BE2C (cell line): ENCODE measurements at regions not wholly inside any gene's neighbourhood (a gene's known extent, or its start where the extent isn't known, plus 50 kb on each side); places are given as distances from the start of the nearest gene placed in this dataset.
A peak's percentile ranks its signal among the peaks of the same experiment; 100 is the strongest.

Experiments
- DNase-seq: peaks from one replicate; pipeline ENCODE4 v3.0.0-alpha.2; 2020
- H3K27me3 ChIP-seq: fragments of 250-450 bp; sonication (Bioruptor Pico); 2 replicates; pipeline ENCODE4 v1.5.1; 2020; ENCODE audit warnings: mild to moderate bottlenecking
- H3K36me3 ChIP-seq: fragments of 250-450 bp; sonication (Bioruptor Pico); 2 replicates; pipeline ENCODE4 v1.5.1; 2020; ENCODE audit warnings: mild to moderate bottlenecking
- H3K4me1 ChIP-seq: fragments of 250-450 bp; sonication (Bioruptor Pico); 2 replicates; pipeline ENCODE4 v1.5.1; 2020
- H3K4me3 ChIP-seq: 2 replicates; pipeline ENCODE4 v1.5.1; 2011; ENCODE audit warnings: low read depth, low read length
- H3K9me3 ChIP-seq: fragments of 250-450 bp; sonication (Bioruptor Pico); 2 replicates; pipeline ENCODE4 v1.5.1; 2020
- TF ChIP-seq, protein P1 (sequence below): IDR thresholded peaks from 2 replicates; pipeline ENCODE4 v1.5.1; 2012; ENCODE audit warnings: mild to moderate bottlenecking, low read depth, low read length

DNA sequence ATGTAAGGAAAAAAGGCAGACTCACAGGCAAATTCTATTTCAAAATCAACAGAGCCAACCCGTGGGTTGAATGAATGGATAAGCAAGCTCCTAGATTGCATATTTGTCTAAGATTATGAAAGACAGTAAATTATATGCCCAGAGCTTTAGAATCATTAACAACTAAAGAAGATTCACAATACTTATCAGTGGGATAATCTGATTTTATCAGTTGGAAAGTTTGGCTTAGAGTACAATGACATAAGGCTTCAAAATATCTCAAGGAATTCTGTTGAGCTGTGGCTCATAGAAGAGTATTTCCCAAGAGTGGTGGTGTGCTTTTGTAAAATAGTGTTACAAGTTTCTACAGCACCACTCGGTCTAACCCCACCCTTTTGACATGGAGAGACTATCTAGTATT lies 85.5 kb downstream of the ADAMTS1 start:
- TF ChIP-seq, protein P1, sequence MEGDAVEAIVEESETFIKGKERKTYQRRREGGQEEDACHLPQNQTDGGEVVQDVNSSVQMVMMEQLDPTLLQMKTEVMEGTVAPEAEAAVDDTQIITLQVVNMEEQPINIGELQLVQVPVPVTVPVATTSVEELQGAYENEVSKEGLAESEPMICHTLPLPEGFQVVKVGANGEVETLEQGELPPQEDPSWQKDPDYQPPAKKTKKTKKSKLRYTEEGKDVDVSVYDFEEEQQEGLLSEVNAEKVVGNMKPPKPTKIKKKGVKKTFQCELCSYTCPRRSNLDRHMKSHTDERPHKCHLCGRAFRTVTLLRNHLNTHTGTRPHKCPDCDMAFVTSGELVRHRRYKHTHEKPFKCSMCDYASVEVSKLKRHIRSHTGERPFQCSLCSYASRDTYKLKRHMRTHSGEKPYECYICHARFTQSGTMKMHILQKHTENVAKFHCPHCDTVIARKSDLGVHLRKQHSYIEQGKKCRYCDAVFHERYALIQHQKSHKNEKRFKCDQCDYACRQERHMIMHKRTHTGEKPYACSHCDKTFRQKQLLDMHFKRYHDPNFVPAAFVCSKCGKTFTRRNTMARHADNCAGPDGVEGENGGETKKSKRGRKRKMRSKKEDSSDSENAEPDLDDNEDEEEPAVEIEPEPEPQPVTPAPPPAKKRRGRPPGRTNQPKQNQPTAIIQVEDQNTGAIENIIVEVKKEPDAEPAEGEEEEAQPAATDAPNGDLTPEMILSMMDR: no peak
- DNase-seq: no peak
- Histone ChIP-seq H3K36me3 (no peaks in the 10 kb centered on the region), H3K9me3 (no peaks in the 10 kb centered on the region), H3K4me1 (no peaks in the 10 kb centered on the region), H3K27me3 (no peaks in the 10 kb centered on the region), H3K4me3 (no peak overlapping the region)

DNA sequence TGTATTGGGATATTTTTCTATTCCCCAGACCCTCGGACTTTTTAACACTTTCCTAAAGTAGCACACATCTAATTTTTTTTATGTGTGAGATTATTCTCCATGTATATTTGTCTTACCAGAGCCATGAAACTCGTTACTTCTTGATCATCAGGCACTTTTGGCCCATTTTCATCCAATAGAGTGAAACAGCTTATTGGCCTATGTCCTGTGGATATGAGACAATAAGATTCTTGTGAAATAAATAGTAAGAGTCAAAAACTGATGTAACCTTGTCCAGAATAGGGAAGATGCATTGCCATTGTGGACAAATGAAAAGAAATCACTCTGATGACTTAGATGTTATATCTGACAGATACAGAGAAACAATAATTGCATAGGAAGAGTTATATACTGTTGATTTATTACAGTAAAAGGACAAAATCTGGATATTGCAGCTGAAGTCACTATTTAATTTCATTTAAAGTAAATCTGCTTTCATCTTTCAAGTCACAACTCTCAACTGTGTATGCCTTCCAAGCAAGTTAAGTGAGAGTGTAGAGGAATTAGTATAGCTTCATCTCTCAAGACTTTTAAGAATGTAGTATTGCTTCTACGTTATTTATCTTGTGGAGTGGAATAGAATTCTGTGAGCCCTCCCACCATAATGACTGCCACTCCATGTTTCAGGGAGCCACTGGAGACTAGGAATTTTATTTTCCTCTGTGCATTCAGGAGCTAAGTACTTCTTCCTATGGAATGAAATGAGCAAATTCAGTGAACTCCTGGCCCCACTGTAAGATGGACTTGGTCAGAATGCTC lies 86.9 kb downstream of the ADAMTS1 start:
- no peaks in the 10 kb centered on the region for H3K36me3 ChIP-seq
- H3K27me3 ChIP-seq: no peaks in the 10 kb centered on the region
- H3K4me3 ChIP-seq: no peak overlapping the region
- no peaks in the 10 kb centered on the region for H3K4me1 ChIP-seq
- DNase-seq: no peak
- no peaks in the 10 kb centered on the region for H3K9me3 ChIP-seq
- TF ChIP-seq, protein P1: no peak

- Histone ChIP-seq H3K4me3 (no peak overlapping the region), H3K4me1 (no peaks in the 10 kb centered on the region), H3K36me3 (no peaks in the 10 kb centered on the region), H3K27me3 (no peaks in the 10 kb centered on the region), H3K9me3 (no peaks in the 10 kb centered on the region)
- TF ChIP-seq, protein P1: no peak
- DNase-seq: no peak
These were observed 88.6 kb downstream of the ADAMTS1 start for GRCh38 chr21:26756491-26757159.

- no peak overlapping the region for H3K4me3 ChIP-seq
- H3K9me3 ChIP-seq: no peaks in the 10 kb centered on the region
- no peaks in the 10 kb centered on the region for H3K36me3 ChIP-seq
- TF ChIP-seq, protein P1: no peak
- DNase-seq: no peak
- H3K27me3 ChIP-seq: no peaks in the 10 kb centered on the region
- no peaks in the 10 kb centered on the region for H3K4me1 ChIP-seq
These were observed 90.4 kb downstream of the ADAMTS1 start for GRCh38 chr21:26754853-26755252.

- Histone ChIP-seq H3K4me3 (no peak overlapping the region), H3K4me1 (no peaks in the 10 kb centered on the region), H3K36me3 (no peaks in the 10 kb centered on the region), H3K27me3 (no peaks in the 10 kb centered on the region), H3K9me3 (no peaks in the 10 kb centered on the region)
- DNase-seq: peak; percentile 31
- TF ChIP-seq, protein P1: no peak
These were observed 91.4 kb downstream of the ADAMTS1 start for GRCh38 chr21:26753822-26754221.

- Histone ChIP-seq H3K36me3 (no peaks in the 10 kb centered on the region), H3K4me1 (no peaks in the 10 kb centered on the region), H3K4me3 (no peak overlapping the region), H3K9me3 (no peaks in the 10 kb centered on the region), H3K27me3 (no peaks in the 10 kb centered on the region)
- DNase-seq: no peak
- TF ChIP-seq, protein P1: no peak
These were observed 92.4 kb downstream of the ADAMTS1 start for GRCh38 chr21:26752849-26753248.
